NCI-H2196 (cell line): ENCODE measurements at regions not wholly inside any gene's neighbourhood (a gene's known extent, or its start where the extent isn't known, plus 50 kb on each side); places are given as distances from the start of the nearest gene placed in this dataset.

ENCODE experiments used
- DNase-seq: peaks from one replicate; lab custom pipeline; 2025; ENCODE audit not compliant: unreplicated experiment; lab: John Stamatoyannopoulos, UW

DNA sequence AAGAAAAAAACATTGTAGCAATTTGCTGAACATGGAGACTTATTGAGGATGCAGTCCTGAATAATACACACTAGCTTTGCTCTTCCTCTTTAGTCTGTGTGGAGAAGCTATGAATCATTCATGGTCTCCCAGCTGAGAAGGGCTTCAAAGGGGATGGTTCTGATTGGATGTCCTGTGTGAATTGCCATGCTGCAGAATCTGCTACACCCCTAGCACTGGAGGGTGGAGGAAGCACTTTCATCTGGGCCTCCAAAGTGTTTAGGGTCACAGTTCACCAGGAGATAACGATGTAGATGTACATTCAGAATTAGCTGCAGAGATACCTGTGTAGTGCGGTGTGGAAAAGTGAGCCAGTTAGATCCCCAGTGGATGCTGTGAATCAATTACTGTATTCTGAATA, 321.1 kb upstream of the EDNRB start:
- no peak for DNase-seq

DNA sequence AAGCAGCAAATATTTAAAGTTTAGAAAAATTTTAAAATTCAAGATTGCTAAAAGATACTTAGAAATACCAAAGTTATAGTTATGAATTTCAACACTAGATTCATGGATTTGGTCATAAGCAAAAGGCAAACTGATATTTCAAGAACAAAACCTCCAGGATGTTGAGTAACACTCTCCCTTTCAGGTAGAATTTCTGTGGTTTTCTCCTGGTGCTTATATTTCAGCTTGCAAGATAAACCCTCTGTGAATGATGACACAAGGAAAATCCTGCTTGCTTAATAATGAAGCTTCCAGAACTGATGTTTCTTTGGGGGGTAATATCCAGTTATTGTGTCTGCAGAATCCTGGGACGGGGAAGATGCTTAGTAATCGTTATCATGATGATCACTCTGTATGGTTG, 320.3 kb upstream of the EDNRB start:
- DNase-seq: no peak

DNA sequence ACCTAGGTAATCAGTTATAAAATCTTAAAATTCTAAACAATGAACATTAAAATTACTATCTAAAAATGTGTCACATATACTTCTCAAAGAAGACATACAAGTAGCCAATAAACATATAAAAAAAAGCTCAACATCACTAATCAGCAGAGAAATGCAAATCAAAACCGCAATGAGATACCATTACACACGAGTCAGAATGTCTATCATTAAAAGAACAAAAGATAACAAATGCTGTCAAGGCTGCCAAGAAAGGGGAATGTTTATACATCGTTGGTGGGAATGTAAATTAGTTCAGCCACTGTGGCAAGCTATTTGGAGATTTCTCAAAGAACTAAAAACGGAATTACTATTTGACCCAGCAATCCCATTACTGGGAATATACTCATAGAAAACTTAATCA, 310.3 kb upstream of the EDNRB start:
- DNase-seq: no peak

DNA sequence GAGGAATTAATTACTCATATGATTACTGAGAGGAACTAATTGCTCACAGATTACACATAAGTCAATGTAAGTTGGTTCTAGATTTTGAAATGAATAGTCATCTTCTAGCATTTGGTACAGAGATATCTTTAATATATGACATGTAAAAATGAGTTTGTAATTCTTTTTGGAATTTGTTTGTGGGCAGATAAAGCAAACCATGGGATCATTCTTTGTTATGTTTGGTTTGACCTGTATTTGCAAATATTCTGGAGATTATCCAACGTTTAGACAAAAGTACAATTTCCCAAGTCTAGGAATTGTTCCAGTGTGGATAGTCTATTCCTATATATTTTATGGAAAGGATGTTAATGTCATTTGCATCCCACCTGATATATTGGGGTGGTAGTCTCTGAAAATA, 309.6 kb upstream of the EDNRB start:
- DNase-seq: no peak

DNA sequence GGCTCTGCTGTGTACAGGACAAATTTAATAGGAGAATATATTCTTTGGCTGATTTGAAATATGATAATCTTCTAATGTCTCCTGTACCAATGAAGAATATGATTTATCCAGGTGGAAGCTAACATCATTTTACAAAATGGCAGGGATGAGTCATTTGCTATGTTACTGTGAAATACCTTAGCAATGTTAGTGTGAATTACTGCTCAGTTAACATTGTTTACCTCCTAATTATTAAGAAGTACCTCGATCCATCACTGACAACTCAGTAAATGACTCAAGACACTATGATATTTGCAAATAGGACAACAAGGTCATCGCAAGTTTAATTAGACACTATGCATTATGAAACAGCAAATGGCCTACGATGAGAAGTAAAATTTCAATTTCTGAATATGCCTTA, 309.1 kb upstream of the EDNRB start:
- no peak for DNase-seq

DNA sequence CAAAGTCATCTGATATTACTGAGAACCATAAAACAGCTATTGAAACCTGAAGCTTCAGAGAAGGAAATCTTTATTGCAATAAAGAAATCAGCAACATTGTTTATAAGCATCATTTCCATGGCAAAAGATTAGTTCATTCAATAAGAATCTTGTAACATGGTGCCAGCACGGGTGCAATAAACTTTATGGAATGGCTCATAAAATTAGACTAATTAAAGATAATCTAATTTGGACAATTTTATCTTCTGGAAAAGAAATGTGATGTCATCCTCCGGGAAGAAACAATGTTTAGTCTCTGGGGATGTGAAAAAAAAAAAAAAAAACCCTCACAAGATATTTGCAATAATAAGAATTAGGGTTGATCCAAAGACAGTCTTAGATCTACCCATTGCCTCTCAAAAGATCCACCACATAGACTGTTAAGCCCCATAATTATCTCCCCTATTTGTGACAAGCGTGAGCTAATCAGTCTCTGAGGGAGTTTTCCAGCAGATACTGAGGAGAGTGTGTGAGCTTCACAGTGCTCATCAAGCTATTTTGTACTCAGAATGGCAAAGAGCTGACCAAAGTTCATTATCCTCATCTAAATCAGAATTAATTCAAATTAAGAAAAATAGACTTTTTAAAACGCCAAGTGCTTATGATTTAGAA, 297.0 kb upstream of the EDNRB start:
- DNase-seq: no peak

DNA sequence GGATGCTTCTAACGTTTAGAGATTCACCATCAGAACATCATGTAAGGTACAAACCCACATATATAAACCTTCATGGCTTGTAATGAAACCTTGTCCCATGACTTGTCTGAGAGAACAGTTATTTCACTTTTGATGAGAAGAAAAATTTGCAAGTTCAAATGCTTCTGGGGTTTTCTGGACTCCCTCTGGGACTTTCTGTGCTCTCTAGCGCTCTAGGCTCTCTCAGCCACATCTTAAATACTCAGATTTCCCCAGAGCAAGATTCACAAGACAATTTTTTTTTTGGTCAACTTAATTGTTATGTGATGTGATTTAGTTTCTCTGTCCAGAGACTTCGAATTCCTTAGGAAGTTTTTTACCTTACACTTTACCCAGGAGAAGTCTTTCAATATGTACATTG, 282.8 kb upstream of the EDNRB start:
- DNase-seq: no peak

DNA sequence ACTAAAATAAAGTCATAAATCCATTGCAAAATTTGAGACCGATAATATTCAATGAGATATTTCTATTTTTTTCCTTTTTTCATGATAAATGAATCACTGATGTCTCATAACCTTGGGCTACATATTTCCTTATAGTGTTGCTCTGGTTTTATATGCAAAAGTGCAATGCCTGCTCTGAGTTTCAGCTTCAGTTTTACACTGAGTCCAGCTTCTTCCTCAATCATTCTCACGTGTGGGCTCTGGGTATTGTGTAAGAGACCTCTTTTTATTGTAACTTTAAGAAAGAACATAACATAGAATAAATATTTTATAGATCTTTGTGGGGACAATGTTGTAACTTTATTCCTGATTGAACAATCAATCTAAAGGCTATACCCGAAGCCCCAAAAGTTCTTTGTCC, 280.2 kb upstream of the EDNRB start:
- DNase-seq: no peak

DNA sequence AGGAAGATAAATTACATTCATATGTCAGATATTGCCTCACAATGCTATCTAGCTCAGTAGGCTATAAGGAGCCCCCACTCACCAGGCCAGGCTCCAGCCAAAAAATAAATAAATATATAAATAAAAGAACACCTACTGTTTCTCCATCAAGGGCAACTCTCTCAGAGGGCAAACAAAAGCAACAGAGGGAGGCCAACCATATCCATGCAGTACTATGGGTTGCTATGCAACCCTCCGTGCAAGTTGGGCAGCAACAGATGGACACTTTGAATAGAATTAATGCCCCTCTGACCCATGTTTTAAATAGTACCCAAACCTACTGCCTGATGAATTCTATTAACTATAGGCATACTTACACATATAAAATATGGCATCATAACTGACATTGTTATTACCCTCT, 279.8 kb upstream of the EDNRB start:
- no peak for DNase-seq

DNA sequence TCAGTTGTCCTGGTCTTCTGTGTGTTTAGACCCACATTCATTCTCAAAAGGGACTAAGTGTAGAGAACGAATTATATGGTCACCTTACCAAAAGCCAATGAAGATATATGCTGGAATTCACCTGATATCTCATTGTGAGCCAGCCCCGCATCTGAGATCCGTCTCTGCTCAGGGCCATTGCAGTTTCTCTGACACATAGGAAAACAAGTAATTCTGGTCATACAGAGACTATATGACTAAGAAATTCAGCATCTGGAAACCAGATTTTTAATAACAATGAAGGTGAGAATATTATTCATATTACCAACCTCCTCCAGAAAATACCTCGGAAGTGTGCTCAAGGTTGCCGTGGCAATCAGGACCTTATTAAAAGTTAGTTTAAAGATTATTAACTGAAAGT, 278.6 kb upstream of the EDNRB start:
- DNase-seq: no peak

DNA sequence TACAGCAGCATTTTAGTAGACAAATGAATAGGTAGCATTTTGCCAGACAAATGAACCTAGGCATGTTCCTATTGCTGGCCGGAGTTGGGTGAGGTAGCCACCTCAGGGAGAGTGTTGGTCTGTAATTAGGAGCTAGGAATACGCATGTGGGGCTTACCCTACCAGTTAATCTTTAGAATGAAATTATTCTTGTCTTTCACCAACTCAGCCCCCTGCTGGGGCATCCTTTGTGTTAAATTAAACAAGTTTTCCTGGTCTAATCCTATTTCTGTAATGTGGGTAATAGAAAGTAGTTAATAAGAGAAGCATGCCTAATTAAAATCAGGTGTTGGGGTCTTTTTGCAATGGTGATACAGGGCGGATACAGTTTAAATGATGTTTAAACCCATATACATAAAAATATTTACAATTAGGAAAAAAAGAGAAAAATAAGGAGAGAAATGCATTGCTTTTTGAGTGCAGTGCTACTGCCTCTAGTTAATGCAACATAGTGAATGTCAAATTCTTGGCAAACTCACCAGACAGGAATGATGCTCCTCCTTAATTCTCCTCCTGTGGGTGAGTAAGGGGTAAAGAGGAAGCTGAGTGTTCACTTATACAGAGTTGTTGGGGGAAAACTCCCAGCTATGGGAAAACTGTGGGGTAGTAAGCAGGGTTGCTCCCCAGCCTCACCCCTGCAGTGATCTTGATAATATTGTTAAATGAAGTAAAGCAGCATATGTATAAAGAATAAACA, 276.4 kb upstream of the EDNRB start:
- no peak for DNase-seq

DNA sequence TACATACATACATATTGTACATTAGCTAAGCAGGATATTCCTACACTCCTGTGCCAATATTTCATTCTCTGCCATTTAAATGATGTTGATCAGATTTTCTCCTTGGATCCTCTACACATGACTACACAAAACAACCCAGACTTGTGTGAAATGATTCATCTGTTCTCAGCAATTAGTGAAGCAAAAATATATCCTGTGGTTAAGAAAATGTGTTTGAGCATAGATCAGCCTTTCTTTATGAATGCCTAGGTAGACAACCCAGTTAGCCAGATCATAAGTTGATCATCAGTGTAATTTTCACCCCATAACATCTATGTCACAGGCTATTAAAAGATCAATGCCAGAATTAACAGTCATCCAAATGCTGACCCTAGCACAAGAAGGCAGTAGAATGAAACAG, 275.2 kb upstream of the EDNRB start:
- no peak for DNase-seq

DNA sequence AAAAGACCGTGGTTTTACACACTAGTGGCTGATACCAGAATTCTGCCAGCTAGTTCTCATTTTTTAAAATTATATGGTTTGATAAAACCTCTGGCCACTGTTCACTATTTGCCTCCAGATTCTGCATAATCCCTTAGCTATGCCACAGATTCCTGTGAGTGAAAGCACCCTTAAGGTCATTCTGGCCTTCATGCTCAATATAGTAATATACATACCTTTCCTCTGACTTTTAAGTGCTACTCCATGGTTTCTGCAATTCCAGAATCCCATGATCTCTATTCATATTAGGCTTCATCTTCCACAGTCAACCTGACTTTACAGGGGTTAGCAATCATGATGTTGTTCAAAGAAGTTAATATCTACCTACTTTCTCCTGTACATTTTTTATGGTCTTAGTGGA, 274.1 kb upstream of the EDNRB start:
- no peak for DNase-seq

DNA sequence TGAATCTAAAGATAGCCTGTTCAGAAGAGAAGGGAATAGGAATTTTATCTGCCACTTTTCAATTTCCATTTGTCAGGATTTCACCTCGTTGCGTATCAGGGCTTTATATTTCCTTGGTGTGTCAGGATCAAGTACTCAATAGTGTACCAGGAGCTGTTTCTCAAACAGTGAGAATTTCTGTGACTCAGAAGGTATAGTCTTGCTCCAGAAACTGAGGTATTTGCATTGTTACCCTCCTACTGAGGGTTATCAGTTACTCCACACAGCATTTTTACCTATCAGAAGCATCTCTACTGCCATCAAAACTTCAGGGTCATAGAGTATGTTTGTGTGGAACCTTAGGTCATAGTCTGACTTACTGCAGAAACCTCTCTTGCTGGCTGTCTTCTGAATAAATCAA, 271.7 kb upstream of the EDNRB start:
- DNase-seq: no peak

DNA sequence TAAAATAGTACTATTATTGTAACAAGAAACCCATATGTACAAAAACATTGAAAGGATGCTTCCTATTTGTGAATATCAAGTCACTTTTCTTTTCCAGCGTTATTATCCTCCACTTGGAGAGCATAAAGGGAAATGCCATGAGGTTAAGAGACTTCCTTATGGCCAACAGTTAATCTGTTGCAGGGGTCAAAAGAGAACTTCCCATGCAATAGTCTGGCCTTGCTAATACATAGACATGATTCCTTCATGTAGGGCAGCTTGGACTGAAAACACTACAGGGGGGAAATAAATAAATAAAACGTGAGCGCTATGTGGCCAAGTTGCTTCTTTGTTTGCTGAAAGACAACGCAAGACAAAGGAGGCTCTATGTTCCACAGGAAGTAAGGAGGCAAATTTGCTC, 269.1 kb upstream of the EDNRB start:
- DNase-seq: no peak

DNA sequence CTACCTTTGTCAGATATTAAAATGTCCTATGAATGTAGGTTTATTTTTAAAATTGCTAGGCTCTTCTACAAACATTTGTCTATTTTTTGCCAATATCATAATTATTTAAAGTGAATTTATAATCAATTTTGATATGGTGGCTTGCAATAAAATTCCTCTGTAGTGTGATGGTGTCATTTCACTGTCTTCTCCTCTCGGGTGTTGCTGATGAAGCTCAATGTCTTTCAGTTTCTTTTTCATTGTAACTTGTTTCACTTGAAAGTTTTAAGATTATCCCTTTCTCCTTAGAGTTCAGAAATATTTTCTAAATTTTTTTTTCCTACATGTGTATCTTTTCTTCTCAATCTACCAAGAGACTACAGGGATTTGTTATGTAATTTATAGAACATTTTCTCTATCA, 267.1 kb upstream of the EDNRB start:
- DNase-seq: no peak

DNA sequence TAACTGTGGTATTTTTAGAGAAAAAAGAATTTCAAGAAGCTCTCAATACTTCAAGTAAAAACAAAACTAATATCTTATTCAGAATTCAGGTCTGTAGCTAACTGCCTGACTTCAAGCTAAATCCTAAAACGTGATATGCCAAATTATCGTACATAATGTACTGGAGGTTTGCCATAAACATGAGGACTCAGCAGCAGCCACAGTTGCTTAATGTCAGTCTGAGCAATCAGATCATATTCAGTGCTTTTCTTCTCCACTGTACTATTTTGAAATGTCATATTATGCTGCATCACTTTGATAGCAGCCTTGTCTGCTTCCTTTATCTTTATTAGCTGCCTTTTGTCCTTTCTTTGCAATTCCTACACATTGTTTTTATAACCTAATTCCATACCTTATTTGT, 265.1 kb upstream of the EDNRB start:
- no peak for DNase-seq

DNA sequence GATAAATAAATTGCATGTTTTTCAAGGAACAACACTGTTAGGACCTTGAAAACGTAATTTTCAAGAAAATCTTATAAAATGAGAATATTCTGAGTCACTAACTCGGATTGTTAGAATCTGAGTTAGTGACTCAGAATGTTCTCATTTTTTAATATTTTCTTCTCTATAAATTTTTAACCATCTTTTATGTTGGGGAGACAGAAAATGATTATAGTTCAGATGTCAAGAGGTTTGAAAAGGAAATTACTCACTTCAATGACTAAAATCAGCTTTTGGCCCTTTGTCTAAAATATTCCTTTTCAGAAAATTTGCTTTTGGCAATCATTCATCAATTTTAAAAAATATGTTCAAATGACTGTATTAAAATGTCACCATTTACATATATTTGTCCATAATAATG, 264.2 kb upstream of the EDNRB start:
- no peak for DNase-seq

DNA sequence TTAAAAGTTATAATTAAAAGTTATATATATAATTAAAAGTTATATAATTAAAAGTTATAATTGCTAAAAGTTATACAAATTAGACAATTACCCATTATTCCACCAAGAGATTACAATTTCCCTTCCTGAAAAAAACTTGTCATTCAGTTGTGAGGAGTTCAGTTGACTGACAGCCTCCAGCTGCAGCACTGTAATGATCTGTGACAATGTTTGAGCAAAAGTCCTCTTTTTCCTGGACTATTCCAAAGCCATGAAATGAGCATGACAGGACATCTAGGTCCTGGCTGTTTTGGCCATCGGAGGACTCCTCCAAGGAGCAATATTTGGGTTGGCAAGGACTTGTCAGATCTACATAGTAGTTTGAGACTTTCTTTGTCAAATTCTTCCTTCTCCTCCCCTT, 258.7 kb upstream of the EDNRB start:
- DNase-seq: no peak

DNA sequence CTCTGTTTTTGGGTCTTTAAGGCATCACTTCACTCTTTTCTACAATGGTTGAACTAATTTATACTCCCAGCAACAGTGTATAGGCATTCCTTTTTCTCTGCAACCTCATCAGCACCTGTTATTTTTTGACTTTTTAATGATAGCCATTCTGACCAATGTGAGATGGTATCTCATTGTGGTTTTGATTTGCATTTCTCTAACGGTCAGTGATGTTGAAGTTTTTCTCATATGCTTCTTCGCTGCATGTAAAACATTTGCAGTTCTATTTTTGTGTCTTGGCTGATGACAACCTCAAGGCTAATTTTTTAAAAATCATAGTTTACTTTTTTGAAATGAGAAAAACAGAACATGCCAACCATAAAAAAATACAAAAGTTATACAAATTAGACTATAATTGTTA, 258.2 kb upstream of the EDNRB start:
- DNase-seq: no peak

DNA sequence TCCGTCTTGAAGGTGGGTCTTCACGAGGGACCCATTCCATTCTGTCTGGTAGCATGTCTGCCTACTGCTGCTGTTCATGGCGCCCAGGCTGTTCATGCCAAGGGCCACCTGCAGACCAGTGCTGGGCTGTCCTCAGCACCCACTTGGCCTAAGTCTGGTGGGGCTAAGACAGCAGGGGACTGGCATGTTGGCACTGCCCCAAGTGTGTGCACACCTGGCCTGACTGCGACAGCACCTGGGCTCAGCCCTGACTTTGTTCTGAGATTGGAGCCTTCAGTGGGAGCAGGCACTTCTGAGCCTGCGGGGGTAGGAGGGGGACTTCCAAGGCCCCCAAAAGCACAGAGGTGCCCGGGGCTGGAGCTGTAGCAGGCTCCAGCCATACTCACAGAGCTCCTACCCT, 250.8 kb upstream of the EDNRB start:
- DNase-seq: no peak

DNA sequence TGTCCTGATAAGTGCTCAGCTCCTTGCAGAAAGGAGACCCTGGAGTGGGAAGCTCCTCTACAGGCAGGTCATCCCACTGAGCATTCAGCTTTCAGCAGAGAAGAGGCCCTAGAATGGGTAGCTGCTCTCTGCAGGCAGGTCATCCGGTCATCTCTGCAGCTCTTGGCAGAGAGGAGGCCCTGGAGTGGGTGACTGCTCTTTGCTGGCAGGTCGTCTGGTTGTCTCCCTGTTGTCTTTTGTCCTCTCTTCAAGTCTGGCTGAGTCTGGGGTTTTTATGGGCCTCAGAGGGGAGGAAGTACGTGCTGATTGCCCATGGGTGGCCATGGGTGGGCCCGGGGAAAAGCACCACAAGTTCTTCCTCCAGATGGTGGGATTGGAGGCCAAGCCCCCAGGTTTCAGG, 250.3 kb upstream of the EDNRB start:
- no peak for DNase-seq

DNA sequence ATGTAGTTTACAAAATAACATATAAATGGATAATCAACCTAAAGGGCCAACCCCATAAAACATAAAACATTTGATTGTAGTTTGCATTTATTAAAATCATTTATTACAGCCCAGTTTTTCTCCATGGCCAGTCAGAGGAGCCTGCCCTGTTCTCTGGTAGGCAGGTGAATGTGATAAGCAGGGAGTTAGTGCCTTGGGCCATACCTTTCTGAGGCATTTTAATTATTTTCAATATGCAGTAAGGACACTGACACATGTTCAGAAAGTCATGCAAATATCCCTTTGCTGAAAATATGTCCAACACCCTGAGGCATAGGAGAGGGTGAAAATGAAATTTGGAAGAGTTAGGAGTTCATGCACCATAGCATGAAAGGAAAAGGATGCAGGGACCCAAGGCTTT, 242.6 kb upstream of the EDNRB start:
- no peak for DNase-seq
